H1 (cell line): ENCODE measurements at regions not wholly inside any gene's neighbourhood (a gene's known extent, or its start where the extent isn't known, plus 50 kb on each side); places are given as distances from the start of the nearest gene placed in this dataset.

ENCODE experiments used
- CTCF ChIA-PET: fragments of 300-600 bp; sonication (Branson Sonifier 250); formaldehyde crosslinking; loops from one replicate; lab custom pipeline; 2021; ENCODE audit not compliant: partially characterized antibody; lab: Charles Lee
- POLR2A ChIA-PET: fragments of 300-600 bp; sonication (Branson Sonifier 250); formaldehyde crosslinking; loops from one replicate; lab custom pipeline; 2021; ENCODE audit warnings: inconsistent platforms; ENCODE audit not compliant: partially characterized antibody; lab: Charles Lee
- DNase-seq, 2 experiments: peaks; one replicate each; pipeline versions ENCODE4 v3.0.0 to v3.0.0-alpha.2; 2010 to 2022; ENCODE audit warnings: low spot score in 2 of 2, low read depth in 1 of 2, mixed read lengths in 1 of 2
- FAIRE-seq: peaks from 2 replicates; lab custom pipeline; 2011; peaks lifted over from hg19 to GRCh38; lab: Jason Lieb, UNC
- H2AFZ ChIP-seq: 2 replicates; pipeline ENCODE4 v1.8.1; 2012; ENCODE audit warnings: low read length, inconsistent platforms
- H2AK5ac ChIP-seq: 2 replicates; pipeline ENCODE4 v1.6.1; 2013; ENCODE audit warnings: low read depth, low read length
- H2BK120ac ChIP-seq: replicated peaks from 2 replicates; pipeline ENCODE3; 2013; ENCODE audit warnings: low read depth, low read length, inconsistent platforms
- H2BK12ac ChIP-seq: 2 replicates; pipeline ENCODE4 v1.6.1; 2013; ENCODE audit warnings: low read depth, low read length
- H2BK15ac ChIP-seq: 2 replicates; pipeline ENCODE4 v1.6.1; 2013; ENCODE audit warnings: low read length
- H2BK20ac ChIP-seq: 2 replicates; pipeline ENCODE4 v1.6.1; 2013; ENCODE audit warnings: low read length
- H2BK5ac ChIP-seq: 2 replicates; pipeline ENCODE4 v1.6.1; 2013; ENCODE audit warnings: low read depth, low read length
- H3K14ac ChIP-seq: 2 replicates; pipeline ENCODE4 v1.6.1; 2013; ENCODE audit warnings: inconsistent platforms; ENCODE audit not compliant: insufficient read length
- H3K18ac ChIP-seq: 2 replicates; pipeline ENCODE4 v1.6.1; 2013; ENCODE audit warnings: low read length; ENCODE audit errors: extremely low read depth
- H3K23ac ChIP-seq: 2 replicates; pipeline ENCODE4 v1.6.1; 2013; ENCODE audit warnings: inconsistent platforms; ENCODE audit not compliant: insufficient read length
- H3K23me2 ChIP-seq: 2 replicates; pipeline ENCODE4 v1.6.1; 2013; ENCODE audit warnings: low read depth, low read length
- H3K27ac ChIP-seq: 2 replicates; pipeline ENCODE4 v1.6.1; 2011; ENCODE audit warnings: low read depth, low read length, inconsistent platforms
- H3K27me3 ChIP-seq, 4 experiments: replicated peaks in 1 of 4; 1 replicate in 1 of 4; 2 replicates in 3 of 4; pipeline versions ENCODE4 v1.6.1 to v1.8.1; 2011 to 2013; ENCODE audit warnings: low read length in 3 of 4, mild to moderate bottlenecking in 3 of 4, inconsistent platforms in 2 of 4, mixed read lengths in 2 of 4, moderate library complexity in 1 of 4; ENCODE audit not compliant: control insufficient read depth in 3 of 4, insufficient read depth in 3 of 4; ENCODE audit errors: extremely low read depth in 1 of 4
- H3K36me3 ChIP-seq, 4 experiments: 2 replicates each; pipeline versions ENCODE4 v1.6.1 to v1.8.1; 2011 to 2013; ENCODE audit warnings: mild to moderate bottlenecking in 4 of 4, low read length in 3 of 4, moderate library complexity in 2 of 4, control low read depth in 1 of 4, inconsistent platforms in 1 of 4; ENCODE audit not compliant: insufficient read depth in 4 of 4, control insufficient read depth in 2 of 4
- H3K4ac ChIP-seq: replicated peaks from 2 replicates; pipeline ENCODE3; 2013; ENCODE audit warnings: low read length, low read depth, mixed read lengths, inconsistent platforms; ENCODE audit not compliant: insufficient read length
- H3K4me1 ChIP-seq, 4 experiments: replicated peaks in 1 of 4; 1 replicate in 1 of 4; 2 replicates in 3 of 4; pipeline versions ENCODE4 v1.6.1 to v1.8.1; 2011 to 2013; ENCODE audit warnings: low read length in 3 of 4, inconsistent platforms in 2 of 4, mixed read lengths in 1 of 4; ENCODE audit not compliant: insufficient read depth in 4 of 4, control insufficient read depth in 3 of 4
- H3K4me2 ChIP-seq, 2 experiments: 2 replicates each; pipeline versions ENCODE4 v1.6.1 to v1.8.1; 2011 to 2013; ENCODE audit warnings: low read depth in 2 of 2, low read length in 2 of 2, control low read depth in 1 of 2, inconsistent platforms in 1 of 2, mild to moderate bottlenecking in 1 of 2; ENCODE audit not compliant: insufficient read depth in 1 of 2
- H3K4me3 ChIP-seq, 4 experiments: fragments of 200-600, 300-600 bp in 1 of 4; sonication (generic), shearing (Covaris generic), sonication (Bioruptor Twin) in 1 of 4; 2 replicates each; pipeline versions ENCODE4 v1.5.1 to v1.8.1; 2011 to 2016; ENCODE audit warnings: low read length in 4 of 4, low read depth in 3 of 4, control low read depth in 2 of 4, inconsistent platforms in 2 of 4, mild to moderate bottlenecking in 2 of 4, mixed read lengths in 1 of 4, moderate library complexity in 1 of 4; ENCODE audit not compliant: insufficient read depth in 2 of 4; ENCODE audit errors: extremely low read depth in 1 of 4
- H3K56ac ChIP-seq: replicated peaks from 2 replicates; pipeline ENCODE3; 2013; ENCODE audit warnings: low read depth, mild to moderate bottlenecking, mixed read lengths, low read length, inconsistent platforms; ENCODE audit not compliant: insufficient read length
- H3K79me1 ChIP-seq: 2 replicates; pipeline ENCODE4 v1.6.1; 2013; ENCODE audit warnings: low read depth, low read length, control low read depth
- H3K79me2 ChIP-seq, 2 experiments: 2 replicates each; pipeline versions ENCODE4 v1.6.1 to v1.8.1; 2012 to 2013; ENCODE audit warnings: low read length in 2 of 2, mild to moderate bottlenecking in 2 of 2, inconsistent platforms in 1 of 2; ENCODE audit not compliant: insufficient read depth in 2 of 2, control insufficient read depth in 1 of 2
- H3K9ac ChIP-seq, 4 experiments: replicated peaks in 1 of 4; 1 replicate in 1 of 4; 2 replicates in 3 of 4; pipeline versions ENCODE4 v1.6.1 to v1.8.1; 2011 to 2013; ENCODE audit warnings: low read depth in 3 of 4, low read length in 3 of 4, control low read depth in 2 of 4, mild to moderate bottlenecking in 2 of 4, moderate library complexity in 2 of 4, inconsistent platforms in 1 of 4; ENCODE audit errors: extremely low read depth in 1 of 4
- H3K9me3 ChIP-seq, 2 experiments: 2 replicates each; pipeline versions ENCODE4 v1.6.1 to v1.8.1; 2012 to 2013; ENCODE audit warnings: mild to moderate bottlenecking in 2 of 2, moderate library complexity in 2 of 2, control low read depth in 1 of 2, inconsistent platforms in 1 of 2, low read depth in 1 of 2, low read length in 1 of 2, mixed read lengths in 1 of 2; ENCODE audit not compliant: insufficient read depth in 2 of 2
- H4K20me1 ChIP-seq, 2 experiments: replicated peaks in 1 of 2; 2 replicates each; pipeline versions ENCODE3 to v1.8.1; 2011 to 2013; ENCODE audit warnings: inconsistent platforms in 2 of 2, low read length in 2 of 2, mild to moderate bottlenecking in 1 of 2; ENCODE audit not compliant: insufficient read depth in 2 of 2, control insufficient read depth in 1 of 2
- H4K5ac ChIP-seq: 2 replicates; pipeline ENCODE4 v1.6.1; 2013; ENCODE audit warnings: low read length, low read depth, mixed read lengths, inconsistent platforms; ENCODE audit not compliant: insufficient read length
- H4K8ac ChIP-seq: 2 replicates; pipeline ENCODE4 v1.8.0; 2013; ENCODE audit warnings: mild to moderate bottlenecking, moderate library complexity, low read length, inconsistent platforms; ENCODE audit not compliant: insufficient read depth; ENCODE audit errors: extremely low read depth
- H4K91ac ChIP-seq: replicated peaks from 2 replicates; pipeline ENCODE3; 2013; ENCODE audit warnings: low read length, mixed read lengths, inconsistent platforms; ENCODE audit not compliant: insufficient read length
- BACH1 ChIP-seq: IDR thresholded peaks from 2 replicates; pipeline ENCODE4 v1.6.1; 2012; ENCODE audit warnings: low read length, improper control_type of control experiment
- EZH2 ChIP-seq: fragments of 200-600 bp; sonication (generic); IDR thresholded peaks from 2 replicates; pipeline ENCODE4 v1.7.1; 2012; ENCODE audit warnings: low read depth, mild to moderate bottlenecking, moderate library complexity, low read length, inconsistent platforms; ENCODE audit not compliant: severe bottlenecking
- FOSL1 ChIP-seq: IDR thresholded peaks from 2 replicates; pipeline ENCODE4 v1.6.1; 2011; ENCODE audit warnings: mild to moderate bottlenecking, low read depth, low read length, moderate library complexity; ENCODE audit not compliant: insufficient read depth
- GABPA ChIP-seq: IDR thresholded peaks from 2 replicates; pipeline ENCODE4 v1.6.1; 2011; ENCODE audit warnings: mild to moderate bottlenecking, low read length, moderate library complexity, borderline replicate concordance; ENCODE audit not compliant: insufficient read depth
- JUND ChIP-seq: IDR thresholded peaks from 2 replicates; pipeline ENCODE4 v1.6.1; 2011; ENCODE audit warnings: mild to moderate bottlenecking, improper control_type of control experiment, low read length
- KDM4A ChIP-seq: IDR thresholded peaks from one replicate; pipeline ENCODE4 v1.7.1; 2012; ENCODE audit warnings: low read depth, mild to moderate bottlenecking, moderate library complexity, low read length, inconsistent platforms; ENCODE audit not compliant: severe bottlenecking
- MAFK ChIP-seq: IDR thresholded peaks from 2 replicates; pipeline ENCODE4 v1.6.1; 2012; ENCODE audit warnings: low read depth, mild to moderate bottlenecking, improper control_type of control experiment, low read length
- SIN3A ChIP-seq, 2 experiments: IDR thresholded peaks in 1 of 2; conservative IDR thresholded peaks in 1 of 2; 2 replicates each; pipeline ENCODE4 v1.6.1; 2011 to 2012; ENCODE audit warnings: low read length in 2 of 2, improper control_type of control experiment in 1 of 2, low read depth in 1 of 2, mild to moderate bottlenecking in 1 of 2
- WGBS, 2 experiments: shearing (Covaris generic) in 1 of 2; methylation state at CpG; one replicate each; pipeline versions ENCODE4 v1.1.6 to v1.1.7; 2013 to 2015; ENCODE audit warnings: low lambda C conversion rate in 2 of 2, mixed read lengths in 2 of 2, inconsistent platforms in 1 of 2, low coverage in 1 of 2, missing lambda C conversion rate in 1 of 2; ENCODE audit not compliant: insufficient replicate concordance in 2 of 2, insufficient coverage in 1 of 2, insufficient read length in 1 of 2; ENCODE audit errors: extremely low coverage in 1 of 2, missing lambda C conversion rate in 1 of 2; 5-methylcytosine and 5-hydroxymethylcytosine counted together

DNA sequence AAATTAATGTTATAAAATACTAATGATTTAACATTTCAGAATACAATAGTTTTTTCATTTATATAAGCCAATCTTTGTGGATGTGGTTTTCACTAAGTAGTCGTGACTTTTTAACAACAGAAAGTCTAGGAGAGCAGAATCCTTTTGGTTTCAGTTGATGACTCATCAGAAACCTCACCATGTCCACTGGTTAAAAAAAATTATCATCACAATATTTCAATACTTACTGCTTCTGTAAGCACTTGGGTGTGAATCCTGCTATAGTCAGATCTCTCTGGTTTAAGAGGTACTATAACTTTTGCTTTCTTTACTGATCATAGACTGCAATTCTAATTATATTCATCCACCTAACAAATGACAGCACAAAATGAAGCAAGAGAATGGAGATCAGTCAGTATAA, 77.2 kb downstream of the MRPS30 start:
- H2BK5ac ChIP-seq: no peak overlapping the region
- H3K14ac ChIP-seq: no peak overlapping the region
- H2AK5ac ChIP-seq: no peak overlapping the region
- no peak overlapping the region for H3K4me3 ChIP-seq
- no peak overlapping the region for H3K4ac ChIP-seq
- H3K4me2 ChIP-seq: no peak overlapping the region
- no peaks in the 10 kb centered on the region for H3K36me3 ChIP-seq
- H3K23ac ChIP-seq: no peak overlapping the region
- no peak overlapping the region for H3K56ac ChIP-seq
- H2BK120ac ChIP-seq: no peak overlapping the region
- peaks cover 0 to 7% of the 10 kb centered on the region in 2 experiments; a peak in 1 of 4 replicates for H3K9me3 ChIP-seq
- H3K23me2 ChIP-seq: no peaks in the 10 kb centered on the region; the same call in 1 of the 2 replicates
- no peaks in the 10 kb centered on the region for H3K4me1 ChIP-seq
- H3K79me2 ChIP-seq: no peaks in the 10 kb centered on the region
- no peak overlapping the region for H2BK20ac ChIP-seq
- FAIRE-seq: no peak
- H3K27me3 ChIP-seq: no peaks in the 10 kb centered on the region
- no peaks in the 10 kb centered on the region for H4K20me1 ChIP-seq
- no peak overlapping the region for H4K91ac ChIP-seq
- no peak overlapping the region for H3K18ac ChIP-seq
- ChIA-PET POLR2A (no interaction called here), CTCF (interaction anchor here (0.5 kb wide), 1 partner anchor 10 kb away, joined by 3 read pairs; no protein-coding TSS in a partner anchor)
- no peak for DNase-seq
- H3K27ac ChIP-seq: no peak overlapping the region
- TF ChIP-seq GABPA (no peak), JUND (no peak), MAFK (peak; percentile 47; the same call in 1 of the 2 replicates), KDM4A (no peak), BACH1 (no peak), EZH2 (no peak), SIN3A (conservative IDR thresholded peaks at IDR 0.05 in 1 of 2, IDR thresholded peaks at IDR 0.05 in 1 of 2; ENCODE audit: low read depth in 1 of 2, low read length in 2 of 2) (no peak), FOSL1 (no peak)
- no peak overlapping the region for H2AFZ ChIP-seq
- no peak overlapping the region for H2BK15ac ChIP-seq
- no peak overlapping the region for H4K8ac ChIP-seq
- no peak overlapping the region for H3K9ac ChIP-seq
- H3K79me1 ChIP-seq: no peaks in the 10 kb centered on the region
- no peak overlapping the region for H2BK12ac ChIP-seq
- no peak overlapping the region for H4K5ac ChIP-seq
- WGBS, 2 experiments: 89% methylated on average over 1 of the region's 1 CpG; no CpG with 5 or more reads in 1 of the 2 experiments
